ENCODE measurements at regions not wholly inside any gene's neighbourhood (a gene's known extent, or its start where the extent isn't known, plus 50 kb on each side); places are given as distances from the start of the nearest gene placed in this dataset.

DNA sequence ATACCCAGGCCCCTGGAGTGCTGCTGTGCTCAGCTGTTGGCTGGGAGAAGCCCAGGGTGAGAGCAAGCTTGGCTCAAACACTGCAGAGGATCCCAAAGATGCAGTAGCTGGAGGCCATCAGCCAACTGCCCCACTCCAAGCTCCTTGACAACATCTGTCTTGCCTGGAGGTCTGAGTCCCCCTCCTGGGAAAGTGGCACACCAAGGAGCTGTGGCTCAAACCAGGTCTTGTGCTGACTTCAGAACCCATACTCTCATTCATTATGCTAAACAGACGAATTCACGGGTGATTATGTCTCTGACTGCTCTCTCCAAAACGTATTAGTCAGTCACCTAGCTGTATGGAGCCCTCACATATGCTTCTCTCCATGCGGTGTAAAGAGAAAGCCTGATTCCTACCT is 206.1 kb downstream of the TTC32 start:
- TF ChIP-seq, protein P1, sequence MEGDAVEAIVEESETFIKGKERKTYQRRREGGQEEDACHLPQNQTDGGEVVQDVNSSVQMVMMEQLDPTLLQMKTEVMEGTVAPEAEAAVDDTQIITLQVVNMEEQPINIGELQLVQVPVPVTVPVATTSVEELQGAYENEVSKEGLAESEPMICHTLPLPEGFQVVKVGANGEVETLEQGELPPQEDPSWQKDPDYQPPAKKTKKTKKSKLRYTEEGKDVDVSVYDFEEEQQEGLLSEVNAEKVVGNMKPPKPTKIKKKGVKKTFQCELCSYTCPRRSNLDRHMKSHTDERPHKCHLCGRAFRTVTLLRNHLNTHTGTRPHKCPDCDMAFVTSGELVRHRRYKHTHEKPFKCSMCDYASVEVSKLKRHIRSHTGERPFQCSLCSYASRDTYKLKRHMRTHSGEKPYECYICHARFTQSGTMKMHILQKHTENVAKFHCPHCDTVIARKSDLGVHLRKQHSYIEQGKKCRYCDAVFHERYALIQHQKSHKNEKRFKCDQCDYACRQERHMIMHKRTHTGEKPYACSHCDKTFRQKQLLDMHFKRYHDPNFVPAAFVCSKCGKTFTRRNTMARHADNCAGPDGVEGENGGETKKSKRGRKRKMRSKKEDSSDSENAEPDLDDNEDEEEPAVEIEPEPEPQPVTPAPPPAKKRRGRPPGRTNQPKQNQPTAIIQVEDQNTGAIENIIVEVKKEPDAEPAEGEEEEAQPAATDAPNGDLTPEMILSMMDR (conservative IDR thresholded peaks at IDR 0.05), result no peak
- no peak overlapping the region for H3K27ac ChIP-seq

DNA sequence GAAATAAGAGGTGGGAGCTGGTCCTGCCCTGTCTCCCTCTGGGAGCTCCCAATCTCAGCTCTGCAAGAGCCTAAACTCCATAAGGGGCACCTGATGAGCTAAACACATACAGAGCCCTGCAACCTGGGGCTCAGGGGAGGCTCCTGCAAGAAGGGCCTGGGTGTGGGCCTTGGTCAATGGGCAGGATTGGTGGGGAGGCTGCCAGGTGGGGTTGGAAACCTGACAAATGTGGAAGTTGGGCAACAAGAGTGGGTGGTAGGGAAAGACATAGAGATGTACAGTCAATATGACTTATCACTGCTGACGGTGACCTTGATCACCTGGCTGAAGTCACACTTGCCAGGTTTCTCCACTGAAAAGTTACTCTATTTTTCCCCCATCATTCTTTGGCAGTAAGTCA is 209.9 kb downstream of the TTC32 start:
- TF ChIP-seq, protein P1 (conservative IDR thresholded peaks at IDR 0.05), result no peak
- no peak overlapping the region for H3K27ac ChIP-seq

DNA sequence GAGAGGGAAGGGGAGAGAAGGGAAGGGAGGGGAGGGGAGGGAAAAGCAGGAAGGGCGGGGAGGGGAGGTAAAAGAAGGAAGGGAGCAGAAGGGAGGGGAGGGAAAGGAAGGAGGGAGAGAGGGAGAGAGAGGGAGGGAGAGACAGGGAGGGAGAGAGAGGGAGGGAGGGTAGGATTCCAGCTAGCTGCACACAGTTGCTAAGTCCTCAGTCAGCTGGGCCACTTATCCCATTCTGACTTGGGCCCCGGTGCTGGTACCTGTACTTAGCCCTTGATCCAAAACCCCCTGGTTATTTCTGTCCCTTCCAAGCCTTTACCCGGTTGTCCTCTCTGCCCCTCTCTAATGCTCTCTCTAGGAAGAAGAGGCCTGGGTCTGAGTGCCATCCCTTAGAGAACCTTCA is 211.4 kb downstream of the TTC32 start:
- TF ChIP-seq, protein P1 (conservative IDR thresholded peaks at IDR 0.05), result no peak
- no peak overlapping the region for H3K27ac ChIP-seq

DNA sequence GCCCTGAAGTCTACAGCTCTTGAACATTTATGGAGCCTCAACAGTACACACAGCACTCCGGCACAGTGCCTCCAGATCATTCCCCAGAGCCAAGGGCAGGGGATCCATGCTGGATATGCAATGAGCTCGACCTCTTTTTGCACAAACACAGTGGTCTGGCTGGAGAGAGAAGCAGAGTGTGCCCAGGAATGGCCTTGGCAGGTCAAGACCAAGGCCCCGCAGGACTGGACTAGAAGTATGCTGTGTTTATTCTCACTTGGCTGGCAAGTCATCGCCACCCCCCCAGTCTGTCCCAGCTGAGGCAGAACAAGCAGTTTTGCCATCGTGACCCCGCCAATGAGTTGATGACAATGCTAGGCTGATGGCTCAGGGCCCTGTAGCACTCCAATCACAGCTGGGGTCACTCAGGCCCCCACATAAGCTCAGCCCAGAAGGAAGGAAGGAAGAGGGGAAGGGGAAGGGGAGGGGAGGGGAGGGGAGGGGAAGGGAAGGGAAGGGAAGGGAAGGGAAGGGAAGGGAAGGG is 212.1 kb downstream of the TTC32 start:
- TF ChIP-seq, protein P1 (conservative IDR thresholded peaks at IDR 0.05), result no peak
- no peak overlapping the region for H3K27ac ChIP-seq

DNA sequence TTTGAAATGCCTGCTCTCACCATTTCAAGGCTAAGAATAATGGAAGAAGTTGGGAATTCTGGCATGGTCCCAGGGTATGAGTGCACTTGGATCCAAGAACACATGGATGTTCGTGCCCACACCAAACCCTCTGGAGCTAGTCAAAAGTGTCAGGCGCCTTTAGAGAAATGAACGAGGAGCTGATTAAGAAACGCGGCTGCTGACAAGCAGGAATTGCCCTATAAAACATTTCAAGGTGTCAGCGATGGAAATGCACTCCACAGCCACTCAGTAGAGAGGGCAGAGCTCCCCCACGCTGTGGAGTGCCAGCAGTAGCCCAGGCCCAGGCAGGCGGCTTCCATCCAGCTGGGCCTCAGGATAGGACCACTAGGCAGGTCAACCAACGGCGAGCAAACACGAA is 213.7 kb downstream of the TTC32 start:
- H3K27ac ChIP-seq, result no peak overlapping the region
- TF ChIP-seq, protein P1 (conservative IDR thresholded peaks at IDR 0.05), result no peak

DNA sequence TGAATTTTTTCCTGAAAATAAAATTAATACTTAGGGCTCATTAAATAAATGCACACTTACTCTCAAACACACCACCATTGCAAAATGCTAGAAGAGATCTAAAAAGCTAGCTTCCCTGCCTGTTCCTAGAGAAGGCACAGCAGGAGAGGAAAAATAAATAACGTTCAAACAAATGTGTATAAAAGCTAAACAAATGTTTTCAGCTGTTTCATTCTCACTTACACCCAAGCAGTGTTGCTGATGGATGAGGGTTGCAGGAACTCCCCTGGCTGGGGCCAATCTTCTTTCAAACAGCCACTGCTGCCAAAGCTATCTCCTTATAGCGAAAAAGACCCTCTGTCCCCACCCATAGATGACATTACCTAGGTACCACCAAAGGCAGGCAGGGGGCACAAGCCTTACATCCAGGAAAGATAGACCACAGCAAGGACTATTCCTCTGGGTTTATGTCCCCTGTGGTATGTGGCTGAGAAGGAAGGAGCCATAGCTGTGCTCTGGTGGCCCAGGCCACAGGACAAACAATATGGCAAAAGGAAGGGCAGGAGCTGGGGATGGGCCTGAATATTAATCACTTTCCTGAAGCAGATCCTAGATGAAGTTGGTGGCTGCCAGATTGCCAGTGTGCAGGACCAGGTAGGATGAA is 214.6 kb downstream of the TTC32 start:
- TF ChIP-seq, protein P1 (conservative IDR thresholded peaks at IDR 0.05), result no peak
- no peak overlapping the region for H3K27ac ChIP-seq

DNA sequence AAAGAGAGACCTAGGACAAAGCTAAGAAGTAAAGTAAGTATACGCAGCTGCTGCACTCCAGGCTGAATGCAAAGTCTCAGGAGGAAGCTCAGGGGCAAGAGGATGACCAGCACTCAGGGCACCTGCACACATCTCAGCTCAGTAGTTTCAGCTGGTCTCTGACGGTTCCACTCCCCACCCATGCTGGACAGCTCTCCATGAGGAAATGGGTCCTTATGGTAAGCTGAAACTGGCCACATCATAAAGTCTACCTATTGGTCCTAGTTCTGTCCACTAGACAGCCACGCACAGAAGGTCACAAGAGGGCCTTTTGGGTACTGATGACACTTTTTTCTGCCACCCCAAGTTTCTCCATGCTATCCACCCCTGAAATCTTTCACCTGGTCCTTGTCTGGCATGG is 215.3 kb downstream of the TTC32 start:
- TF ChIP-seq, protein P1 (conservative IDR thresholded peaks at IDR 0.05), result no peak
- H3K27ac ChIP-seq, result no peak overlapping the region
